Mesenchymal stem cell (in vitro differentiated cells and primary cell): ENCODE measurements at regions not wholly inside any gene's neighbourhood (a gene's known extent, or its start where the extent isn't known, plus 50 kb on each side); places are given as distances from the start of the nearest gene placed in this dataset.
"Not testable (repeated sequence)": the region's sequence is repeated elsewhere in the genome, so short reads cannot be mapped to it uniquely, and the experiment has no call there.

ENCODE experiments used
- DNase-seq: peaks from one replicate; pipeline ENCODE4 v3.0.0-alpha.2; 2013
- H2AFZ ChIP-seq: one replicate; pipeline ENCODE4 v1.6.1; 2013; ENCODE audit warnings: low read depth, mild to moderate bottlenecking, control low read depth, inconsistent platforms, low read length, moderate library complexity
- H2AK5ac ChIP-seq: 2 replicates; pipeline ENCODE4 v1.6.1; 2013; ENCODE audit warnings: low read length, moderate library complexity, mild to moderate bottlenecking, inconsistent platforms; ENCODE audit not compliant: severe bottlenecking
- H2BK120ac ChIP-seq: one replicate; pipeline ENCODE4 v1.6.1; 2013; ENCODE audit warnings: low read depth, mild to moderate bottlenecking, inconsistent platforms, low read length, moderate library complexity
- H2BK12ac ChIP-seq, 2 experiments: one replicate each; pipeline ENCODE4 v1.6.1; 2013; ENCODE audit warnings: inconsistent platforms in 2 of 2, low read length in 2 of 2, mild to moderate bottlenecking in 2 of 2, moderate library complexity in 2 of 2, control low read depth in 1 of 2
- H2BK15ac ChIP-seq: one replicate; pipeline ENCODE4 v1.6.1; 2013; ENCODE audit warnings: mild to moderate bottlenecking, low read depth, inconsistent platforms; ENCODE audit not compliant: poor library complexity, severe bottlenecking
- H2BK5ac ChIP-seq: 2 replicates; pipeline ENCODE4 v1.6.1; 2013; ENCODE audit warnings: low read depth, mild to moderate bottlenecking, low read length, control low read depth, inconsistent platforms; ENCODE audit not compliant: poor library complexity, severe bottlenecking
- H3K14ac ChIP-seq, 2 experiments: one replicate each; pipeline ENCODE4 v1.6.1; 2013; ENCODE audit warnings: inconsistent platforms in 2 of 2, low read length in 2 of 2, control low read depth in 1 of 2, mild to moderate bottlenecking in 1 of 2, moderate library complexity in 1 of 2
- H3K18ac ChIP-seq, 2 experiments: one replicate each; pipeline ENCODE4 v1.6.1; 2013; ENCODE audit warnings: inconsistent platforms in 2 of 2, low read length in 2 of 2, control low read depth in 1 of 2, low read depth in 1 of 2, mild to moderate bottlenecking in 1 of 2
- H3K23ac ChIP-seq, 2 experiments: one replicate each; pipeline ENCODE4 v1.6.1; 2013; ENCODE audit warnings: inconsistent platforms in 2 of 2, low read length in 2 of 2, mild to moderate bottlenecking in 2 of 2, moderate library complexity in 2 of 2, control low read depth in 1 of 2
- H3K27ac ChIP-seq: 2 replicates; pipeline ENCODE4 v1.5.1; 2013; ENCODE audit warnings: mild to moderate bottlenecking, moderate library complexity, low read length, control low read depth, inconsistent platforms; ENCODE audit not compliant: poor library complexity, severe bottlenecking
- H3K27me3 ChIP-seq, 2 experiments: 2 replicates each; pipeline versions ENCODE4 v1.6.1 to v1.7.0; 2013; ENCODE audit warnings: low read length in 2 of 2, mild to moderate bottlenecking in 2 of 2, moderate library complexity in 2 of 2, control low read depth in 1 of 2, inconsistent platforms in 1 of 2; ENCODE audit not compliant: control insufficient read depth in 1 of 2, insufficient read depth in 1 of 2
- H3K36me3 ChIP-seq, 2 experiments: 2 replicates each; pipeline versions ENCODE4 v1.6.1 to v1.7.0; 2013; ENCODE audit warnings: low read length in 2 of 2, control low read depth in 1 of 2, inconsistent platforms in 1 of 2, low read depth in 1 of 2, mild to moderate bottlenecking in 1 of 2; ENCODE audit not compliant: insufficient read depth in 2 of 2, control insufficient read depth in 1 of 2
- H3K4ac ChIP-seq, 2 experiments: one replicate each; pipeline ENCODE4 v1.6.1; 2013; ENCODE audit warnings: inconsistent platforms in 2 of 2, low read length in 2 of 2, mild to moderate bottlenecking in 2 of 2, moderate library complexity in 2 of 2, control low read depth in 1 of 2, low read depth in 1 of 2
- H3K4me1 ChIP-seq: 2 replicates; pipeline ENCODE4 v1.6.1; 2013; ENCODE audit warnings: low read depth, low read length, control low read depth; ENCODE audit not compliant: control insufficient read depth, insufficient read depth
- H3K4me2 ChIP-seq: 2 replicates; pipeline ENCODE4 v1.6.1; 2013; ENCODE audit warnings: low read length, mild to moderate bottlenecking, inconsistent platforms; ENCODE audit not compliant: poor library complexity, severe bottlenecking
- H3K4me3 ChIP-seq, 2 experiments: 2 replicates each; pipeline versions ENCODE4 v1.5.1 to v1.7.0; 2013; ENCODE audit warnings: low read length in 2 of 2, mild to moderate bottlenecking in 2 of 2, control low read depth in 1 of 2, low read depth in 1 of 2; ENCODE audit not compliant: insufficient read depth in 1 of 2
- H3K79me1 ChIP-seq: replicated peaks from 2 replicates; pipeline ENCODE4 v1.6.1; 2013; ENCODE audit warnings: mild to moderate bottlenecking, control low read depth, low read length, inconsistent platforms; ENCODE audit not compliant: poor library complexity, severe bottlenecking
- H3K9ac ChIP-seq: 2 replicates; pipeline ENCODE4 v1.7.0; 2013; ENCODE audit warnings: mild to moderate bottlenecking, low read length, moderate library complexity
- H3K9me3 ChIP-seq: 2 replicates; pipeline ENCODE4 v1.7.0; 2013; ENCODE audit warnings: mild to moderate bottlenecking, low read length; ENCODE audit not compliant: control insufficient read depth
- H4K8ac ChIP-seq: one replicate; pipeline ENCODE4 v1.6.1; 2013; ENCODE audit warnings: inconsistent platforms, mild to moderate bottlenecking, low read length, moderate library complexity
- H4K91ac ChIP-seq: one replicate; pipeline ENCODE4 v1.6.1; 2013; ENCODE audit warnings: mild to moderate bottlenecking, low read length, inconsistent platforms
- WGBS: methylation state at CpG from one replicate; pipeline ENCODE4 v1.1.7; 2013; ENCODE audit warnings: mixed read lengths; 5-methylcytosine and 5-hydroxymethylcytosine counted together

DNA sequence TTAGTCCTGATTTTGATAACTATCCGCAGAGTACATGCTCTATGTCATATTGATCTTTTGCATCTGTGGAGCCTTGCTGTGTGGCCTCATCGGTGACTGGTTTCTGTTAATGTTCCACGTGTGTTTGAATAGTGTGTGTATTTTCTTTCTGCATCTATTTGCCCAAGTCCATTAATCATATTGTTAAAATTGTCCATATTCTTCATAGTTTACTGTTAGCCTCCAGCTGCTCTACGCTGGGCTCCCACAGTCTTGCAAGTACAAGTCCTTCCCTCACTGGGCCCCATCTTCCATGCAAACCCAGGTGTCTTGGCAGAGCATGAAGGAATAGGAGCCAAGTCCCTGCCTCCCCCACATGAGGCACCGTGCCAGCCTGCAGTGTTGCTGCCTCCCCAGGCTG is 145.4 kb upstream of the NBPF12 start:
- not testable (repeated sequence) for H3K23ac ChIP-seq
- WGBS: 57% methylated on average over 2 of the region's 5 CpGs

DNA sequence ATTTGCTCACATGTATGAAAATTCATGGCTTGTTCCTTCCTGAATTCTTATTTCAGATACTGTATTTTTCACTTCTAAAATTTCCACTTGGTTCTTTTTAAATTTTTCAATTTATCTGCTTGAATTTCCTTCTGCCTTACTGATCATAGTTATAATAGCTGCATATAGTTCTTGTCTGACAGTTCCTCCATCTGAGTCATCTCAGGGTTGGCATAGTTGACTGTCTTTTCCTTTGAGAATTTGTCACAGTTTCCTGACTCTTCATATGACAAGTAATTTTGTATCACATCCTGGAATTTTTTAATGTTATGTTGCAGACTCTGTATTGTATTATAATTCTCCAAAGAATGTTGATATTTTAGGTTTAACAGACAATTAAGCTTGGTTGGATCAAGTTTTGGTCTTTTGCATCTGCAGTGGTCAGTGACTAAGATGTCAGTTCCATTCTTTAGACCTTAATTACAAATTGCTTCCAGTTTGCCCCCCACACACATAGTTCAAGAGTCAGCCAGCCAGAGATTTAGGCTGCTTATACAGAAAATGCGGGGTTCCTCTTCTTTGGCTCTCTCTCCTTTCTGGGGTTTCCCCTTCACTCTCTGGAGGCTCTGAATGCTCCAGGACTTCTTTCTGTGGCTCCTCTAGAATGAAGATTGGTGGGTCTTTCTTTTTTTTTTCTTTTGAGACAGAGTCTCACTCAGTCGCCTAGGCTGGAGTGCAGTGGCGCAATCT is 153.7 kb upstream of the NBPF12 start:
- no CpG with 5 or more reads among the region's 3 CpGs for WGBS
- not testable (repeated sequence) for H3K79me1 ChIP-seq

More for the DNA sequence above, 145.4 kb upstream of the NBPF12 start:
- not testable (repeated sequence) for H3K27me3 ChIP-seq, H2AK5ac ChIP-seq, H2BK15ac ChIP-seq, DNase-seq, H3K4me2 ChIP-seq, H3K79me1 ChIP-seq, H2BK5ac ChIP-seq, H3K27ac ChIP-seq, H4K8ac ChIP-seq, H3K18ac ChIP-seq, H3K4me1 ChIP-seq, H3K9me3 ChIP-seq, H3K9ac ChIP-seq, H3K4ac ChIP-seq, H3K14ac ChIP-seq, H2AFZ ChIP-seq, H4K91ac ChIP-seq, H3K4me3 ChIP-seq, H2BK12ac ChIP-seq, H3K36me3 ChIP-seq, H2BK120ac ChIP-seq

DNA sequence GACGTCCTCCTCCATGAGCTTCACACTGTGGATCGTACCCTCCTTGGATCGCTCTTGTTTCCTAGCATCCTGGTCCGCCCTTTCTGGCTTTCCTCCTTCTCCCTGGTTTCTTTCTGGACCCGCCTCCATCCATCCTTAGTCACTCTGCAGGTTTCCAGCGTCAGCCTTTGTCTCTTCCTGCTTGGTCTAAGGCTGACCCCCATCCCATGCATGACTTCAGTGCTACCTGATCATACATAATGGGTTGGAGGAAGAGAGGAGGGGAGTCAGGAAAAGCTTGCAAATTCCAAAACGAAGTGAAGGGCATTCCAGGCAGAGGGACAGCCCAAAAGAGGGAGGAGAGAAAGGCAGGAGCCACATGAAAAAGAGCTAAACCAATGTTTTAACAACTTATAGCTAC is 156.9 kb upstream of the NBPF12 start:
- H3K4me3 ChIP-seq, H4K91ac ChIP-seq, H4K8ac ChIP-seq, H2BK120ac ChIP-seq, H3K23ac ChIP-seq, H3K36me3 ChIP-seq, H2BK5ac ChIP-seq, H2AFZ ChIP-seq, H3K79me1 ChIP-seq, H2AK5ac ChIP-seq, H3K9ac ChIP-seq, H3K18ac ChIP-seq, H3K4ac ChIP-seq, H3K27me3 ChIP-seq, H2BK15ac ChIP-seq, H2BK12ac ChIP-seq, H3K4me1 ChIP-seq, H3K9me3 ChIP-seq, H3K4me2 ChIP-seq, H3K27ac ChIP-seq, DNase-seq, H3K14ac ChIP-seq: not testable (repeated sequence)
- 71% methylated on average over 5 of the region's 7 CpGs for WGBS

More for the DNA sequence above, 153.7 kb upstream of the NBPF12 start:
- H2BK5ac ChIP-seq, H2BK120ac ChIP-seq, H4K91ac ChIP-seq, H2AK5ac ChIP-seq, H3K14ac ChIP-seq, H3K23ac ChIP-seq, DNase-seq, H3K27me3 ChIP-seq, H3K4me2 ChIP-seq, H3K4ac ChIP-seq, H3K36me3 ChIP-seq, H3K18ac ChIP-seq, H4K8ac ChIP-seq, H3K4me1 ChIP-seq, H2BK15ac ChIP-seq, H3K9ac ChIP-seq, H2BK12ac ChIP-seq, H3K4me3 ChIP-seq, H2AFZ ChIP-seq, H3K9me3 ChIP-seq, H3K27ac ChIP-seq: not testable (repeated sequence)

DNA sequence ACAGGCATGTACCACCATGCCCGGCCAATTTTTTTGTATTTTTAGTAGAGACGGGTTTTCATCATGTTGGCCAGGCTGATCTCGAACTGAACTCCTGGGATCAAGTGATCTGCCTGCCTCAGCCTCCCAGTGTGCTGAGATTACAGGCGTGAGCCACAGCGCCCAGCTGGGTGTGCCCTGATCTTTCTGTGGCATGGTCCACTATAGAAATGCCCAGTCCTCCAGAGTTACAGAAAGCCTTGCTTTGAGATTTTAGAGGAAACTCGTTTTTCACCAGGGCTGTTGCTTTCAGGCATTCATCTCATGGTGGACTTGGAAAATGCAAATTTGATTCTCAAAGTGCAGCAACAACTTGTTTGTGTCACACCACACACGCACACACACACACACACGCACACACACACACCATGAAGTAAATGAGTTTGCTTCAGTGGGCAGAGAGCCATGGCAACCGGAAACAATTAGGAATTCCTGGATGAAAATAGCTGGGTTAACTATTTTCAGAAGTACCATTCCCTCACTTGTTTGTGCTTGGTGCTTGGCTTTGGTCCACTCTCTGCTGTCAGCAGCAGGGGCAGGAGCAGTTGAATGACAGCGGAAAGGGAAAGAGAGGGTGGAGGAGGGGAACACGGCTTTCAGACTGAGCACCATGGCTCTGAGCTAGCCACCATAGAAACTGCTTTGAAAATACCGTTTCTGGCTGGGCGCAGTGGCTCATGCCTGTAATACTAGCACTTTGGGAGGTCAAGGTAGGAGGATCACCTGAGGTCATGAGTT is 160.1 kb upstream of the NBPF12 start:
- 67% methylated on average over 1 of the region's 13 CpGs for WGBS
- H4K8ac ChIP-seq, H3K9ac ChIP-seq, H3K27ac ChIP-seq, H3K4me2 ChIP-seq, H3K14ac ChIP-seq, H2BK5ac ChIP-seq, H3K79me1 ChIP-seq, H2AK5ac ChIP-seq, H3K4me3 ChIP-seq, H3K18ac ChIP-seq, H3K4ac ChIP-seq, H2BK15ac ChIP-seq, H2BK120ac ChIP-seq, H3K4me1 ChIP-seq, H4K91ac ChIP-seq, H2AFZ ChIP-seq, H3K36me3 ChIP-seq, H2BK12ac ChIP-seq, H3K9me3 ChIP-seq, H3K23ac ChIP-seq, H3K27me3 ChIP-seq, DNase-seq: not testable (repeated sequence)
